ENCODE measurements at regions not wholly inside any gene's neighbourhood (a gene's known extent, or its start where the extent isn't known, plus 50 kb on each side); places are given as distances from the start of the nearest gene placed in this dataset.
A peak's percentile ranks its signal among the peaks of the same experiment; 100 is the strongest.

DNA sequence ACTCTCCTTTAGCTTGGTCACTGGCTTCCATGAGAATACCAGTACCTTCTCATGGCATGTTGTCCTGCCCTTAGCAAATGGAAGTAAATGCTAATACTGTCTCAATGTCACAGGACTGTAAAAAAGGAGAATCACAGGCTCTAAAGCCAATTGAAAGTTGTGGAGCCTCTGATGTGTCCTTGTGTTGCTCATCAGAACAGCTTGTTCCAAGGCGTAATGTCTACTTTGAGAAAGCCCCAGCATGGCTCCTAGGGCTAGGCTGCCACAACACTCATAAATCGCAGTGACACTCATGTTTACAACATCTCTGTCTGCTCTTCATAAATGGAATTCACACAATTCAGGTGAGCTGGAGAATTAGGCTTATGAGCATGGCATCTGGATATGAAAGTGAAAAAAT is 94.9 kb downstream of the ACTL7B start:
- Histone ChIP-seq H3K27ac (peak overlapping the region; percentile 40), H3K36me3 (no peaks in the 10 kb centered on the region), H3K4me3 (no peak overlapping the region), H3K9me3 (no peaks in the 10 kb centered on the region), H3K27me3 (no peaks in the 10 kb centered on the region), H3K4me1 (peaks cover 31% of the 10 kb centered on the region)
- no peak for DNase-seq (ENCODE audit: extremely low spot score in 2 of 2)
- intact Hi-C loops (cut with DNase I) = no loop called here
- TF ChIP-seq, protein P1, sequence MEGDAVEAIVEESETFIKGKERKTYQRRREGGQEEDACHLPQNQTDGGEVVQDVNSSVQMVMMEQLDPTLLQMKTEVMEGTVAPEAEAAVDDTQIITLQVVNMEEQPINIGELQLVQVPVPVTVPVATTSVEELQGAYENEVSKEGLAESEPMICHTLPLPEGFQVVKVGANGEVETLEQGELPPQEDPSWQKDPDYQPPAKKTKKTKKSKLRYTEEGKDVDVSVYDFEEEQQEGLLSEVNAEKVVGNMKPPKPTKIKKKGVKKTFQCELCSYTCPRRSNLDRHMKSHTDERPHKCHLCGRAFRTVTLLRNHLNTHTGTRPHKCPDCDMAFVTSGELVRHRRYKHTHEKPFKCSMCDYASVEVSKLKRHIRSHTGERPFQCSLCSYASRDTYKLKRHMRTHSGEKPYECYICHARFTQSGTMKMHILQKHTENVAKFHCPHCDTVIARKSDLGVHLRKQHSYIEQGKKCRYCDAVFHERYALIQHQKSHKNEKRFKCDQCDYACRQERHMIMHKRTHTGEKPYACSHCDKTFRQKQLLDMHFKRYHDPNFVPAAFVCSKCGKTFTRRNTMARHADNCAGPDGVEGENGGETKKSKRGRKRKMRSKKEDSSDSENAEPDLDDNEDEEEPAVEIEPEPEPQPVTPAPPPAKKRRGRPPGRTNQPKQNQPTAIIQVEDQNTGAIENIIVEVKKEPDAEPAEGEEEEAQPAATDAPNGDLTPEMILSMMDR (IDR thresholded peaks at IDR 0.05) = no peak
- TF ChIP-seq POLR2AphosphoS5 (IDR thresholded peaks at IDR 0.05; ENCODE audit: insufficient read depth in 1 of 2, low read depth in 1 of 2) = peak in 1 of 2 donors; percentile 45

DNA sequence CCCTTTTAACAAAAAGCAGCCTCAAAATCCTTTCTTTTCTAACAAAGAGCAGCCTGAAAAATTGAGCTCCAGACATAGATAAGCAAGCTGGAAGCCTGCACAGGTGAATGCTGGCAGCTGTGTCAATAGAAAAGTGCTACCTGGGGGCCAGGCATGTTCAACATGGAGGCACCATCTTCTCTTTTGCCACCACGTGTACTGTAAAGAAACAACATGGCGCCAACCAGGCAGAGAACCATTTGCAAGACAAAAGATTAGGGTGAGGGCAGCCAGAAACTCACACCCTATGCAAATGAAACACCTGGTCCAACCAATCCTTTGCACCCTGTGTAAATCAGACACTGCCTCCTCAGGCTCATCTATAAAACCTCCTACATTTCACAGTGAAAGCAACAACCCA is 96.0 kb downstream of the ACTL7B start:
- no peak for TF ChIP-seq POLR2A (IDR thresholded peaks at IDR 0.05)
- TF ChIP-seq POLR2AphosphoS5 (IDR thresholded peaks at IDR 0.05; ENCODE audit: insufficient read depth in 1 of 2, low read depth in 1 of 2) = no peak
- TF ChIP-seq, protein P1 (IDR thresholded peaks at IDR 0.05) = no peak
- Histone ChIP-seq H3K4me3 (no peak overlapping the region), H3K27me3 (no peaks in the 10 kb centered on the region), H3K9me3 (no peaks in the 10 kb centered on the region), H3K27ac (peak overlapping the region; percentile 40), H3K36me3 (no peaks in the 10 kb centered on the region), H3K4me1 (peaks cover 31% of the 10 kb centered on the region)
- intact Hi-C loops (cut with DNase I) = no loop called here
- DNase-seq (ENCODE audit: extremely low spot score in 2 of 2) = no peak

DNA sequence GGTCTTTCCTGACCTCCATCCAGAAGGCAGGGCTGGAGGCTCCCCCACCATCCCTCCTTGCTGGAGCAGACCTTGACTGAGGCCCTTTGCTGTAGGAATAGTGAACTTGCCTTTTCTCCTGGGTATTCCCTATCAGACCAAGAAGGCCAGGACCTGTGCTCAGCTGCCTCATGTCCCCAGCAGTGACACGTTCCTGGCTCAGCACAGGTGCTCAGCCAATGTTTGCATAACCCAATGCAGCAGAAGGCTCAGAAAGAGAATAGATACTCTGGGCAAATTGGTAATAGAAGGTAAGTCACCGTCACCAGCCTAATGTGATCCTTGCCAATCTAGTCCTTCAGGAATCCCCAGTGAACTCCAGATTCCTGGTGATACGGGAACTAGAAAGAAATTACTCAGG is 96.4 kb downstream of the ACTL7B start:
- DNase-seq (ENCODE audit: extremely low spot score in 2 of 2) = no peak
- Histone ChIP-seq H3K36me3 (no peaks in the 10 kb centered on the region), H3K4me1 (peaks cover 31% of the 10 kb centered on the region), H3K27me3 (no peaks in the 10 kb centered on the region), H3K9me3 (no peaks in the 10 kb centered on the region), H3K27ac (no peak overlapping the region), H3K4me3 (no peak overlapping the region)
- TF ChIP-seq POLR2AphosphoS5 (IDR thresholded peaks at IDR 0.05; ENCODE audit: insufficient read depth in 1 of 2, low read depth in 1 of 2) (no peak), POLR2A (IDR thresholded peaks at IDR 0.05) (no peak)
- TF ChIP-seq, protein P1 (IDR thresholded peaks at IDR 0.05) = no peak
- intact Hi-C loops (cut with DNase I) = no loop called here

DNA sequence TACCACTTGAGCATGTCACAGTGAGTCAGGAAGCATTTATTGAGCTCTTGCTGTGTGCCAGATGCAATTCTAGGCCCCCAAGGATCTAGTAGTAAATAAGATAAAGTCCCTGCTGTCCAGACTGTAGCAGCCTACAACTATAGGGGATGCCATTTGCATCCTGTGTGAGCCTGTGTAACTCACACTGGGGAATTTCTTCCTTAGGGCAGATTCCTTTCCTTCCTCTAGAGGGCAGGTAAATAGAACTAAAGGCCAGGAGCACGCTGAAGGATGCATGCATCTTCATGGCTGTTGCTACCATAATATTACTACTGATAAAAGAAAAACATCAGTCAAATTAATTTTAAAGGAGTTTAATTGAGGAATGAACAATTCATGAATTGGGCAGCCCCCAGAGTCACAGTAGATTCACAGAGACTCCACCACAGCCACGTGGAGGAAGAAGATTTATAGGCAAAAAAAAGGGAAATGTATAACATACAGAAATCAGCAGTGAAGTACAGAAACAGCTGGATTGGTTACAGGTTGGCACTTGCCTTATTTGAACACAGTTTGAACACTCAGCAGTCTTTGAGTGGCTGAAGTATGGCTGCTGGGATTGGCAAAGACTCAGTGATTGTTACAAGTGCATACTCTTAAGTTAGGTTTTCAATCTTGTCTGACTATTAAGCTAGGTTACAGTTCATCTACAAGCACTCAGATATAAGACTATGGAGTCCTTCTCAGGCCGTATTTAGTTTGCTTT is 98.9 kb downstream of the ACTL7B start:
- intact Hi-C loops (cut with DNase I) = no loop called here
- H3K27ac ChIP-seq = no peak overlapping the region
- H3K4me1 ChIP-seq = peaks cover 22% of the 10 kb centered on the region
- TF ChIP-seq POLR2A (IDR thresholded peaks at IDR 0.05) (no peak), POLR2AphosphoS5 (IDR thresholded peaks at IDR 0.05; ENCODE audit: insufficient read depth in 1 of 2, low read depth in 1 of 2) (no peak)
- TF ChIP-seq, protein P1 (IDR thresholded peaks at IDR 0.05) = no peak
- H3K36me3 ChIP-seq = no peaks in the 10 kb centered on the region
- no peak overlapping the region for H3K4me3 ChIP-seq
- H3K9me3 ChIP-seq = no peaks in the 10 kb centered on the region
- no peaks in the 10 kb centered on the region for H3K27me3 ChIP-seq
- DNase-seq (ENCODE audit: extremely low spot score in 2 of 2) = no peak

DNA sequence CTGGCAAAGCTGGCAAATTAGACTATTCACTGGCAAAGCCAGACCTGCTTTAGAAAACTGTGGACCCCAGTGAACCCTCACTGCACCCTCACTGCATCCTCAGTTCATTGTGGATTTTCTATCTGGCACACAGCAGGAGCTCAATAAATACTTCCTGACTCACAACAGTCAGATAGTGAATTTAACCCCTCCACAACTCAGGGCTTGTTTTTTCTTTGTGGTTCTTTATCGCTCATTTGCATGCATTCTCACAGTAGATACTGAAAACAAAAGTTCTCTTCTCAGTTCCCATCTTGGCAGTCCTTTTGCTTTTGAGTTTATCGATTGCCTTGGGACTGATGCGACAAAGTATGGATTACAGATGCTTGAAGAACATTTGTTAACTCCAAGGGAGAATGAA is 99.8 kb downstream of the ACTL7B start:
- Histone ChIP-seq H3K27ac (no peak overlapping the region), H3K4me1 (peaks cover 13% of the 10 kb centered on the region), H3K9me3 (no peaks in the 10 kb centered on the region), H3K4me3 (no peak overlapping the region), H3K36me3 (no peaks in the 10 kb centered on the region), H3K27me3 (no peaks in the 10 kb centered on the region)
- no peak for DNase-seq (ENCODE audit: extremely low spot score in 2 of 2)
- TF ChIP-seq POLR2A (IDR thresholded peaks at IDR 0.05) = no peak
- TF ChIP-seq, protein P1 (IDR thresholded peaks at IDR 0.05) = no peak
- TF ChIP-seq POLR2AphosphoS5 (IDR thresholded peaks at IDR 0.05; ENCODE audit: insufficient read depth in 1 of 2, low read depth in 1 of 2) = no peak
- intact Hi-C loops (cut with DNase I) = no loop called here

Data from vagina (tissue), 2 donors.